ENCODE measurements at regions not wholly inside any gene's neighbourhood (a gene's known extent, or its start where the extent isn't known, plus 50 kb on each side); places are given as distances from the start of the nearest gene placed in this dataset.

DNA sequence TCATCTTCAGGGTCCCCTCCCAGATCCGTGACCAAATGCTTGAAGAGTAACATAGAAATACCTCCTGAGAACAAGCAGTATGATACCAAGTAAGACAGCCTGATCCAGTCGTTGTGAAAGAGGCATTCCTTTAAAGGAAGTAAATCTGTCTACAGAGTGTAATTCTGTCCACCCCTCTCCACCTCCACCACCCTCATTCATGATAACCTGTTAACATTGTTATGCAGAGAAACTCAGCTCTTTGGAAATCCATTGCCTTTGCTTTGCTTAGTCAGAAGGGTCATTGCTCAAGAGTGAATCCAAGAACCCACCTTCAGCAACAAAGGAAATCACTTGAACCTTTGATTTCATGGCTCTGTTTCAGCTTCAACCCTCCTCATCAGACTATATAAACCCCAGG lies 155.6 kb downstream of the CYP26B1 start:
- Histone ChIP-seq H3K9ac (ENCODE audit: insufficient read length) (no peak overlapping the region), H3K9me3 (ENCODE audit: low read depth, low read length) (no peaks in the 10 kb centered on the region), H3K36me3 (ENCODE audit: insufficient read depth, low read length) (no peaks in the 10 kb centered on the region), H3K27ac (no peak overlapping the region), H3K4me3 (no peak overlapping the region)
- DNase-seq (ENCODE audit: low read depth, low spot score), result no peak
- TF ChIP-seq EZH2 (IDR thresholded peaks at IDR 0.05) (no peak), POLR2AphosphoS5 (IDR thresholded peaks at IDR 0.05; ENCODE audit: borderline replicate concordance, low read depth, low read length) (no peak), FOXP2 (optimal IDR thresholded peaks at IDR 0.05; ENCODE audit: control extremely low read depth, extremely low read length, insufficient read depth) (no peak)

DNA sequence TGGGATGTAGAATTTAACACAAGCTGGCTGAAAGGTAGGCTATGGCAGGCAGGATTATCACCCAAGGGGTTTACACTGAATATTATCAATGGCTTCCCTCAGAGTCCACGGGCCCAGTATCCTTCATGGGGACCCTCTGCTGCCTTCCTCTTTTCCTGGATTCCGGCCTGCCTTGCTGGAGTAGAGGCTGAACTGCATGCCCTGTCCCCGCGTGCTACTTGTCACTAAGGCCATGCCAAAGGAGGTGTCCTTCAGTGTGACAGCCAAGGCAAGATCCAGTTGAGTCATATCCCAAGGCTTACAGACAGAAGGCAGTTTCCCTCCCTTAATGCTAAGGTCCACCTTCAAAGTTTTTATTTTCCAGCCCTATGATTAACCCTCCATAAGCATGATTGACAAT lies 156.3 kb downstream of the CYP26B1 start:
- no peak for DNase-seq (ENCODE audit: low read depth, low spot score)
- H3K4me3 ChIP-seq, result no peak overlapping the region
- H3K9ac ChIP-seq (ENCODE audit: insufficient read length), result no peak overlapping the region
- H3K9me3 ChIP-seq (ENCODE audit: low read depth, low read length), result no peaks in the 10 kb centered on the region
- no peak for TF ChIP-seq EZH2 (IDR thresholded peaks at IDR 0.05)
- TF ChIP-seq POLR2AphosphoS5 (IDR thresholded peaks at IDR 0.05; ENCODE audit: borderline replicate concordance, low read depth, low read length), result no peak
- H3K27ac ChIP-seq, result no peak overlapping the region
- H3K36me3 ChIP-seq (ENCODE audit: insufficient read depth, low read length), result no peaks in the 10 kb centered on the region

DNA sequence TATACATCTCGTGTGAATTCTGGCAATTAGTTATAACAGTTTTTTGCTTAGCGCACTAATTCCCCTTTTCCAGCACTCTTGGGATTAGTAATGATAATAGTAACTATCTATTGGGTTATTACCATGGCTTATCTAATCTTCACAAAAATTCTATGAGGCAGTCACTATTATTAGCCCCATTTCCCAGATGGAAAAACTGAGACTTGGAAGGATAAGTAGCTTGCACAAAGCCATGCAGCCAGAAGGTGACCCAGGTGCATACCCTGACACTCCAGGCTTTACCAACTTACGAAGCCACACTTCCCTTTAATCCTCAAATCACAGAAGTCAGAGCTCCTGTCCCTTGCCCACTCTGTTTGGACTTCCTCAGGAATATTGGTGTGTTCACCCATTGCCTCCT lies 156.8 kb downstream of the CYP26B1 start:
- H3K9me3 ChIP-seq (ENCODE audit: low read depth, low read length), result no peaks in the 10 kb centered on the region
- no peak overlapping the region for H3K9ac ChIP-seq (ENCODE audit: insufficient read length)
- no peak overlapping the region for H3K27ac ChIP-seq
- TF ChIP-seq POLR2AphosphoS5 (IDR thresholded peaks at IDR 0.05; ENCODE audit: borderline replicate concordance, low read depth, low read length) (no peak), FOXP2 (optimal IDR thresholded peaks at IDR 0.05; ENCODE audit: control extremely low read depth, extremely low read length, insufficient read depth) (no peak), EZH2 (IDR thresholded peaks at IDR 0.05) (no peak)
- no peak overlapping the region for H3K4me3 ChIP-seq
- no peaks in the 10 kb centered on the region for H3K36me3 ChIP-seq (ENCODE audit: insufficient read depth, low read length)
- no peak for DNase-seq (ENCODE audit: low read depth, low spot score)

DNA sequence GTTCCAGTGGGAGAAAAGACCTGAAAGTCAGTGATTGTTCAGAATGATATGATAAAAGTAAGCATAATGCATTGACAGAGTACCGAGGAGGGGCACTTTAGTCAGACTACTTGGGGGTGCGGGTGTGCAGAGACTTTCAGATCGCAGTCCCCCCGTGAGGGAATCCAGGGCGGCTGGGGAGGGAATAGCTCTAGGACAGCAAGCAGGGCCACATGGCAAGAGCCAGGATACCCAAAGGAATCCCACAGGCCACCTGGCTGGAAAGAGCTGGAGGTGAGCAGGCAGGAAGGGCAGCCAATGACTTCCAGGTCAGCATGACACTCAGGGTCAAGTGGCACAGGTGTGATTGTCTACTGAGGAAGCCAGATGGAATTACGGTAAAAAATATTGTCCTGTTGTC lies 157.5 kb downstream of the CYP26B1 start:
- TF ChIP-seq FOXP2 (optimal IDR thresholded peaks at IDR 0.05; ENCODE audit: control extremely low read depth, extremely low read length, insufficient read depth), result no peak
- TF ChIP-seq POLR2AphosphoS5 (IDR thresholded peaks at IDR 0.05; ENCODE audit: borderline replicate concordance, low read depth, low read length), result no peak
- TF ChIP-seq EZH2 (IDR thresholded peaks at IDR 0.05), result no peak
- no peak overlapping the region for H3K9ac ChIP-seq (ENCODE audit: insufficient read length)
- no peaks in the 10 kb centered on the region for H3K36me3 ChIP-seq (ENCODE audit: insufficient read depth, low read length)
- DNase-seq (ENCODE audit: low read depth, low spot score), result no peak
- no peak overlapping the region for H3K4me3 ChIP-seq
- no peak overlapping the region for H3K27ac ChIP-seq
- H3K9me3 ChIP-seq (ENCODE audit: low read depth, low read length), result no peaks in the 10 kb centered on the region

DNA sequence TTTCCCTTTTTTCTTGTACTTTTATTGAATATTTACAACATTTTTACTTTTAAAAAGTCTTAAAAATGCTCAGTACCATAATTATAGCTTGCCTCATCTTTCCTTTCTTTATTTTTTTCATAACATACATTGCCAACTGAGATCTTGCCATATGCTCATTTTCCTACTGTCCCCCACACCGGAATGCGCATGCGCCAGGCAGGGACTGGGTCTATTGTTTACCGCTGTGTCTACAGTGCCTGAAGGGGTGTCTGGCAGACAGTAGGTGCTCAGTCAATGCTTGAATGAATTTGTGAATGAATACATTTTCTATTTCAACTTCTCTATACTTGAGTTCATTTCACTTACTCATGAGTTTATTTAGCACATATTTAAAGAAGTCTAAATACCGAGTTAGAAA lies 158.0 kb downstream of the CYP26B1 start:
- no peak overlapping the region for H3K4me3 ChIP-seq
- H3K36me3 ChIP-seq (ENCODE audit: insufficient read depth, low read length), result no peaks in the 10 kb centered on the region
- no peak for DNase-seq (ENCODE audit: low read depth, low spot score)
- TF ChIP-seq FOXP2 (optimal IDR thresholded peaks at IDR 0.05; ENCODE audit: control extremely low read depth, extremely low read length, insufficient read depth) (no peak), POLR2AphosphoS5 (IDR thresholded peaks at IDR 0.05; ENCODE audit: borderline replicate concordance, low read depth, low read length) (no peak), EZH2 (IDR thresholded peaks at IDR 0.05) (no peak)
- H3K9ac ChIP-seq (ENCODE audit: insufficient read length), result no peak overlapping the region
- H3K27ac ChIP-seq, result no peak overlapping the region
- H3K9me3 ChIP-seq (ENCODE audit: low read depth, low read length), result no peaks in the 10 kb centered on the region

DNA sequence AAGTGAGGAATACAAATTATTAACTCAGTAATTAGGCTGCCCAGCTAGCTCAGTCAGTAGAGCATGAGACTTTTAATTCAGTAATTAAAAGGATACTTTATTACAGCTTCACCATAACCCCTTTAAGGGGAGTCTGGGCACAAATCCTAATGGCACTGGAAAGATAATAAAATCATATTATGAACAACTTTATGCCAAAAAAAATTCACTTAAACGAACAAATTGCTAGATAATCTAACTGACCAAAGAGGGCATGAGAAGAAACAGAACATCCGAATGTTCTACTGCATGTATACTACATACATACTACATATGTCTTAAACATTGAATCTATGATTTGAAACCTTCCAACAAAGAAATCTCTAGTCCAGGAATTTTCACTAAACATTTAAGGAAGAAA lies 159.5 kb downstream of the CYP26B1 start:
- no peak overlapping the region for H3K27ac ChIP-seq
- H3K9ac ChIP-seq (ENCODE audit: insufficient read length), result no peak overlapping the region
- no peak overlapping the region for H3K4me3 ChIP-seq
- no peaks in the 10 kb centered on the region for H3K9me3 ChIP-seq (ENCODE audit: low read depth, low read length)
- TF ChIP-seq FOXP2 (optimal IDR thresholded peaks at IDR 0.05; ENCODE audit: control extremely low read depth, extremely low read length, insufficient read depth) (no peak), POLR2AphosphoS5 (IDR thresholded peaks at IDR 0.05; ENCODE audit: borderline replicate concordance, low read depth, low read length) (no peak), EZH2 (IDR thresholded peaks at IDR 0.05) (no peak)
- DNase-seq (ENCODE audit: low read depth, low spot score), result no peak
- H3K36me3 ChIP-seq (ENCODE audit: insufficient read depth, low read length), result no peaks in the 10 kb centered on the region

DNA sequence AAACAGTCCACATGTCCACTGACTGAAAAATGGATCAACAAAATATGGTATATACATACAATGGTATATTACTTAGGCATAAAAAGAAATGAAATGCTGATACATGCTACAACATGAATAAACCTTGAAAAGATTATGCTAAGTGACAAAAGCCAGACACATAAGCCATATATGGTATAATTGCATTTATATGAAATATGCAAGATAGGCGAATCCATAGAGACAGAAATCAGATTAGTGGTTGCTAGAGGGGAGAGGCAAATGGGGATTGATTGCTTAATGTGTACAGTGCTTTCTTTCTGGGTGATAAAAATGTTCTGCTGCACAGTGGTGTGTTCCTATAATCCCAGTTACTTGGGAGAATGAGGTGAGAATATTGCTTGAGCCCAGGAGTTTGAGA lies 171.0 kb downstream of the CYP26B1 start:
- no peak for TF ChIP-seq EZH2 (IDR thresholded peaks at IDR 0.05)
- no peak for TF ChIP-seq POLR2AphosphoS5 (IDR thresholded peaks at IDR 0.05; ENCODE audit: borderline replicate concordance, low read depth, low read length)
- TF ChIP-seq FOXP2 (optimal IDR thresholded peaks at IDR 0.05; ENCODE audit: control extremely low read depth, extremely low read length, insufficient read depth), result no peak
- Histone ChIP-seq H3K4me3 (no peak overlapping the region), H3K27ac (no peak overlapping the region), H3K9me3 (ENCODE audit: low read depth, low read length) (no peaks in the 10 kb centered on the region), H3K36me3 (ENCODE audit: insufficient read depth, low read length) (no peaks in the 10 kb centered on the region), H3K9ac (ENCODE audit: insufficient read length) (no peak overlapping the region)
- no peak for DNase-seq (ENCODE audit: low read depth, low spot score)

DNA sequence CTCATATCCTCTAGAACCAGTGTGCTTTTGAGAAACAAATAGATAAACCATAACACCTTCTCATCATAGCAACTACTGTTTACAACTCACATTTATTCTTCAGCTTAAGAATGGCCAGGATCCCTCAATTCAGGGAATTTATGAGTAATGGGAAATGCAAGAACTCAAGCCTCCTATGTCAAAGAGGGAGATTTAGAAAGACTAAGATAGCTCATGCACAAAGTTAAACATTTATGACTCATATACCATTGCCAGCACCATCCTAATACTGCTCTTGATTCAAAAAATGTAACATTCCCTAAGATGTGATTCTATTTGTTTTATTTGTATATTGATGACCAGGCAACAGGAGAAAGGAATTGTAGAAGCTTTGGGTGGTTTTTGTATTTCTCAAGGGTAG lies 172.8 kb downstream of the CYP26B1 start:
- Histone ChIP-seq H3K9ac (ENCODE audit: insufficient read length) (no peak overlapping the region), H3K9me3 (ENCODE audit: low read depth, low read length) (no peaks in the 10 kb centered on the region), H3K27ac (no peak overlapping the region), H3K4me3 (no peak overlapping the region), H3K36me3 (ENCODE audit: insufficient read depth, low read length) (no peaks in the 10 kb centered on the region)
- TF ChIP-seq POLR2AphosphoS5 (IDR thresholded peaks at IDR 0.05; ENCODE audit: borderline replicate concordance, low read depth, low read length), result no peak
- no peak for TF ChIP-seq FOXP2 (optimal IDR thresholded peaks at IDR 0.05; ENCODE audit: control extremely low read depth, extremely low read length, insufficient read depth)
- no peak for TF ChIP-seq EZH2 (IDR thresholded peaks at IDR 0.05)
- no peak for DNase-seq (ENCODE audit: low read depth, low spot score)

DNA sequence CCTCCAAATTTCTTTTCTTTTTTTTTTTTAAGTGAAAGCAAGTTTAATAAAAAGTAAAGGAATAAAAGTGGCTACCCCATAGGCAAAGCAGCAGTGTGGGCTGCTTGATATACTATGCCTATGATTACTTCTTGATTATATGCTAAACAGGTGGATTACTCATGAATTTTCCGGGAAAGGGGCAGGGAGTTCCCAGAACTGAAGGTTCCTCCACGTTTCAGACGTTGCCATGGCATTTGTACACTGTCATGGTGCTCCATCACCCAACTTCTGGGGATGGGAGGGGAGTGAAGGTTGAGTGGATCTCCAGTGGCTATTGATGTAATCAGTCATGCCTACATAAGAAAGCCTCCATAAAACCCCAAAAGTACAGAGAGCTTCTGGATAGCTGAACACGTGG lies 176.2 kb downstream of the CYP26B1 start:
- no peaks in the 10 kb centered on the region for H3K36me3 ChIP-seq (ENCODE audit: insufficient read depth, low read length)
- DNase-seq (ENCODE audit: low read depth, low spot score), result no peak
- TF ChIP-seq FOXP2 (optimal IDR thresholded peaks at IDR 0.05; ENCODE audit: control extremely low read depth, extremely low read length, insufficient read depth) (no peak), POLR2AphosphoS5 (IDR thresholded peaks at IDR 0.05; ENCODE audit: borderline replicate concordance, low read depth, low read length) (no peak), EZH2 (IDR thresholded peaks at IDR 0.05) (no peak)
- no peak overlapping the region for H3K27ac ChIP-seq
- H3K4me3 ChIP-seq, result no peak overlapping the region
- no peaks in the 10 kb centered on the region for H3K9me3 ChIP-seq (ENCODE audit: low read depth, low read length)
- H3K9ac ChIP-seq (ENCODE audit: insufficient read length), result no peak overlapping the region
